Stomach (tissue), 8 donors: ENCODE measurements at regions not wholly inside any gene's neighbourhood (a gene's known extent, or its start where the extent isn't known, plus 50 kb on each side); places are given as distances from the start of the nearest gene placed in this dataset.

Experiments used
- DNase-seq, 2 donors: peaks; one replicate each; pipeline versions ENCODE4 v3.0.0 to v3.0.0-alpha.2; 2013 to 2019
- H3K27ac ChIP-seq, 5 donors: fragments of 200-600 bp in 4 of 5; sonication (generic) in 4 of 5; one replicate each; pipeline ENCODE4 v1.5.1; 2013 to 2019; ENCODE audit warnings: mild to moderate bottlenecking in 1 of 5, moderate library complexity in 1 of 5
- H3K27me3 ChIP-seq, 3 donors: fragments of 200-600 bp; sonication (generic); one replicate each; pipeline ENCODE4 v1.5.1; 2017 to 2019; ENCODE audit warnings: mixed run types in 1 of 3
- H3K36me3 ChIP-seq, 4 donors: fragments of 200-600 bp; sonication (generic); 1 replicate in 3 of 4; 2 replicates in 1 of 4; pipeline ENCODE4 v1.5.1; 2016 to 2019
- H3K4me1 ChIP-seq, 4 donors: fragments of 200-600 bp; sonication (generic); one replicate each; pipeline ENCODE4 v1.5.1; 2016 to 2019
- H3K4me3 ChIP-seq, 4 donors: fragments of 200-600 bp; sonication (generic) in 3 of 4; one replicate each; pipeline ENCODE4 v1.5.1; 2016 to 2019; ENCODE audit warnings: mild to moderate bottlenecking in 1 of 4
- H3K9me3 ChIP-seq, 4 donors: fragments of 200-600 bp; sonication (generic); one replicate each; pipeline ENCODE4 v1.5.1; 2016 to 2019
- CTCF ChIP-seq, 7 experiments: fragments of 450-650 bp in 4 of 7; fragments of 200-600 bp in 3 of 7; sonication (generic) in 3 of 7; IDR thresholded peaks; one replicate each; pipeline ENCODE4 v1.5.1; 2016 to 2019; ENCODE audit warnings: antibody characterized with exemption in 7 of 7, control low read depth in 2 of 7, mild to moderate bottlenecking in 1 of 7
- EP300 ChIP-seq: sonication (generic); formaldehyde crosslinking; IDR thresholded peaks from one replicate; pipeline ENCODE4 v1.6.1; 2017; ENCODE audit warnings: antibody characterized with exemption
- POLR2A ChIP-seq, 4 donors: fragments of 450-650 bp; IDR thresholded peaks; one replicate each; pipeline ENCODE4 v1.6.1; 2016; ENCODE audit warnings: antibody characterized with exemption in 4 of 4, control low read depth in 2 of 4, mild to moderate bottlenecking in 1 of 4, moderate library complexity in 1 of 4
- POLR2AphosphoS5 ChIP-seq, 3 donors: sonication (generic); formaldehyde crosslinking; IDR thresholded peaks; one replicate each; pipeline ENCODE4 v1.6.1; 2016; ENCODE audit warnings: antibody characterized with exemption in 3 of 3
- WGBS, 5 donors: extraction: QIAGEN DNeasy Blood & Tissue Kit in 3 of 5; methylation state at CpG; one replicate each; pipeline versions ENCODE4 v1.1.5 to v1.1.7; 2013 to 2018; 5-methylcytosine and 5-hydroxymethylcytosine counted together
- intact Hi-C: fragments of 100-400 bp; cut with DNase I; formaldehyde crosslinking; loops from one replicate; pipeline ENCODE4 v1.15.1; 2023; ENCODE audit warnings: low total_unique reads
- donor health status: healthy with polysubstance abuse.
- donor health status: Bipolar disorder and iron deficiency.
- donor health status: healthy.

GRCh38 chr9:12595400-12595799 is 97.8 kb upstream of the TYRP1 start:
- WGBS, 5 donors: 75 to 84% (median 79%) methylated on average over 3 of the region's 3 CpGs
- intact Hi-C loops: no loop called here

GRCh38 chr9:12604164-12604821 is 88.9 kb upstream of the TYRP1 start:
- Histone ChIP-seq H3K4me3 (no peak overlapping the region), H3K4me1 (no peaks in the 10 kb centered on the region), H3K9me3 (no peaks in the 10 kb centered on the region), H3K27me3 (no peaks in the 10 kb centered on the region), H3K36me3 (no peaks in the 10 kb centered on the region), H3K27ac (no peak overlapping the region)
- WGBS, 5 donors: 54 to 75% (median 64%) methylated on average over 2 of the region's 2 CpGs
- intact Hi-C loops: no loop called here
- no peak for DNase-seq
- TF ChIP-seq POLR2A (IDR thresholded peaks at IDR 0.05) (no peak), EP300 (no peak), POLR2AphosphoS5 (IDR thresholded peaks at IDR 0.05) (no peak), CTCF (IDR thresholded peaks at IDR 0.05) (no peak)

More at GRCh38 chr9:12595400-12595799, 97.8 kb upstream of the TYRP1 start:
- H3K36me3 ChIP-seq: no peaks in the 10 kb centered on the region
- DNase-seq: no peak
- no peak for TF ChIP-seq POLR2AphosphoS5 (IDR thresholded peaks at IDR 0.05)
- no peak for TF ChIP-seq CTCF (IDR thresholded peaks at IDR 0.05)
- no peak for TF ChIP-seq POLR2A (IDR thresholded peaks at IDR 0.05)
- no peak for TF ChIP-seq EP300
- H3K4me3 ChIP-seq: no peak overlapping the region
- no peaks in the 10 kb centered on the region for H3K27me3 ChIP-seq
- H3K4me1 ChIP-seq: no peaks in the 10 kb centered on the region
- no peaks in the 10 kb centered on the region for H3K9me3 ChIP-seq
- no peak overlapping the region for H3K27ac ChIP-seq

GRCh38 chr9:12612211-12612770 is 80.9 kb upstream of the TYRP1 start:
- intact Hi-C loops: no loop called here
- 59 to 64% (median 60%) methylated on average over 4 of the region's 4 CpGs for WGBS, 5 donors

GRCh38 chr9:12613071-12613470 is 80.1 kb upstream of the TYRP1 start:
- Histone ChIP-seq H3K36me3 (no peaks in the 10 kb centered on the region), H3K9me3 (no peaks in the 10 kb centered on the region), H3K4me1 (no peaks in the 10 kb centered on the region), H3K4me3 (no peak overlapping the region), H3K27ac (no peak overlapping the region), H3K27me3 (no peaks in the 10 kb centered on the region)
- no peak for DNase-seq
- WGBS, 5 donors: 67 to 90% (median 70%) methylated on average over 1 of the region's 1 CpG
- intact Hi-C loops: no loop called here
- TF ChIP-seq POLR2A (IDR thresholded peaks at IDR 0.05) (no peak), POLR2AphosphoS5 (IDR thresholded peaks at IDR 0.05) (no peak), EP300 (no peak), CTCF (IDR thresholded peaks at IDR 0.05) (no peak)

More at GRCh38 chr9:12612211-12612770, 80.9 kb upstream of the TYRP1 start:
- Histone ChIP-seq H3K4me1 (no peaks in the 10 kb centered on the region), H3K27me3 (no peaks in the 10 kb centered on the region), H3K4me3 (no peak overlapping the region), H3K36me3 (no peaks in the 10 kb centered on the region), H3K27ac (no peak overlapping the region), H3K9me3 (no peaks in the 10 kb centered on the region)
- no peak for DNase-seq
- no peak for TF ChIP-seq EP300
- TF ChIP-seq POLR2A (IDR thresholded peaks at IDR 0.05): no peak
- TF ChIP-seq CTCF (IDR thresholded peaks at IDR 0.05): no peak
- no peak for TF ChIP-seq POLR2AphosphoS5 (IDR thresholded peaks at IDR 0.05)
